ENCODE measurements at regions not wholly inside any gene's neighbourhood (a gene's known extent, or its start where the extent isn't known, plus 50 kb on each side); places are given as distances from the start of the nearest gene placed in this dataset.

- no peaks in the 10 kb centered on the region for H3K36me3 ChIP-seq
- intact Hi-C loops (cut with DNase I), result no loop called here
- H3K4me1 ChIP-seq, result no peaks in the 10 kb centered on the region
- TF ChIP-seq CTCF (IDR thresholded peaks at IDR 0.05), result no peak
- H3K4me3 ChIP-seq, result no peak overlapping the region
- DNase-seq (ENCODE audit: low spot score in 2 of 2), result no peak
- H3K27ac ChIP-seq, result no peak overlapping the region
- no peaks in the 10 kb centered on the region for H3K27me3 ChIP-seq
- no peaks in the 10 kb centered on the region for H3K9me3 ChIP-seq
Observed at GRCh38 chr17:56034197-56034635, 119.1 kb upstream of the ANKFN1 start.

DNA sequence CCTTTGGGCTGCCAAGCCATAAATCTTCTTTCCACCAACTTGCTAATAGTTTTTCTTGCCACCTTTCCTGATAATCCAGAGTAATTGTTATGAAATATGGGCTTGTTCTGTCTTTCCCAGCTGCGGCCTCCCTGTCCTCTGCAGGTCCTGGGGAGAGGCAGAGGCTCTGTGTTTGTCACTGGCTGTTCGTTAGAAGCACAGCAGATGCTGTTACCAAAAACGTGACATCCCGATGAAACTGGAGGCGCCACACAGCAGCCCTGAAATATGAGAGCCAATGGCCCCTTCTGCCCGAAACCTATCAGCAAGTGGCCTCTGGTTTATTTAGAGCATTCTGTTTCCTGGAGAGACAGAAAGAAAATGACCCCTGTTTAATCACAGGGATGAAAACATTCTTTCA lies 115.1 kb upstream of the ANKFN1 start:
- Histone ChIP-seq H3K4me3 (no peak overlapping the region), H3K4me1 (no peaks in the 10 kb centered on the region), H3K27me3 (no peaks in the 10 kb centered on the region), H3K9me3 (no peaks in the 10 kb centered on the region), H3K27ac (no peak overlapping the region), H3K36me3 (no peaks in the 10 kb centered on the region)
- intact Hi-C loops (cut with DNase I), result no loop called here
- no peak for TF ChIP-seq CTCF (IDR thresholded peaks at IDR 0.05)
- DNase-seq (ENCODE audit: low spot score in 2 of 2), result no peak

DNA sequence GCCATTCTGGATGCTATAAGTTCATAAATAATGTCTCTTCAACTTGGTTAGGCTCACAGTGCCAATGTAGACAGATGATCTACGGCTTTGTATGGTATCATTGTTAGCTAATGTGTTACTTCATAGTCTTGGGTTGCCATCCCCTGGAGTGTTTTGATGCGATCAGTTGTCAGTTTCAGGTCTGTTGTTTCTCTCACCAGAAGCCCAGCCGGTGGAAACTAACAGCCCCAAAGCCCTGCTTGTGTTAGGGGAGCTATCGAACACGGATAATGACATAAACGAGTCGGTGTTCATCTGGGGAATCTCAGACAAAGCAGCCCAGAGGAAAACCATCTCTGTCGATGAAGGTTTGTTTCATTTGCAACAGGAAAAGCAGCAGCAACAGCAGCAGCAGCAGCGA lies 107.4 kb upstream of the ANKFN1 start:
- Histone ChIP-seq H3K9me3 (no peaks in the 10 kb centered on the region), H3K4me3 (no peak overlapping the region), H3K4me1 (no peaks in the 10 kb centered on the region), H3K36me3 (no peaks in the 10 kb centered on the region), H3K27me3 (no peaks in the 10 kb centered on the region), H3K27ac (no peak overlapping the region)
- no peak for DNase-seq (ENCODE audit: low spot score in 2 of 2)
- TF ChIP-seq CTCF (IDR thresholded peaks at IDR 0.05), result no peak
- intact Hi-C loops (cut with DNase I), result no loop called here

GRCh38 chr17:56047331-56047730 lies 105.9 kb upstream of the ANKFN1 start:
- no peak overlapping the region for H3K27ac ChIP-seq
- H3K4me3 ChIP-seq, result no peak overlapping the region
- intact Hi-C loops (cut with DNase I), result no loop called here
- DNase-seq (ENCODE audit: low spot score in 2 of 2), result no peak
- H3K4me1 ChIP-seq, result no peaks in the 10 kb centered on the region
- no peak for TF ChIP-seq CTCF (IDR thresholded peaks at IDR 0.05)
- no peaks in the 10 kb centered on the region for H3K27me3 ChIP-seq
- no peaks in the 10 kb centered on the region for H3K9me3 ChIP-seq
- no peaks in the 10 kb centered on the region for H3K36me3 ChIP-seq

DNA sequence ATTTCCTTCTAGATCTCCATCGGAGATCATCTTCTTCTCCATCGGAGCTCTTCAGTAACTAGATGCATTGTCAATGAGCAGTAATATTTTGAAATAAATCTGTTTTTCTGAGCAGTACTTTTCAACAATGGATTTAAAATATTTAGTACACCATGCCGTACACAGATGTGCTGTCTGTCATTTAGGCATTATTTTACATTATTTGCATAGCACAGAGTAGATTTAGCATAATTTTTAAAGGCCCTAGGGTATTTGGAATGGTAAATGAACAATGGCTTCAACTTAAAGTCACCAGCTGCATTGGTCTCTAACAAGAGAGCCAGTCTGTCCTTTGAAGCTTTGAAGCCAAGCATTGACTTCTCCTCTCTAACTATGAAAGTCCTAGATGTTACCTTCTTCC lies 95.4 kb upstream of the ANKFN1 start:
- no peak for DNase-seq (ENCODE audit: low spot score in 2 of 2)
- Histone ChIP-seq H3K36me3 (no peaks in the 10 kb centered on the region), H3K4me1 (no peaks in the 10 kb centered on the region), H3K9me3 (peaks cover 0 to under 1% of the 10 kb centered on the region in 2 donors), H3K4me3 (no peak overlapping the region), H3K27ac (no peak overlapping the region), H3K27me3 (no peaks in the 10 kb centered on the region)
- intact Hi-C loops (cut with DNase I), result no loop called here
- TF ChIP-seq CTCF (IDR thresholded peaks at IDR 0.05), result no peak

GRCh38 chr17:56064506-56064905 lies 88.8 kb upstream of the ANKFN1 start:
- Histone ChIP-seq H3K9me3 (peaks cover 0 to 5% of the 10 kb centered on the region in 2 donors), H3K27ac (no peak overlapping the region), H3K27me3 (no peaks in the 10 kb centered on the region), H3K4me3 (no peak overlapping the region), H3K4me1 (no peaks in the 10 kb centered on the region), H3K36me3 (no peaks in the 10 kb centered on the region)
- no peak for TF ChIP-seq CTCF (IDR thresholded peaks at IDR 0.05)
- intact Hi-C loops (cut with DNase I), result no loop called here
- no peak for DNase-seq (ENCODE audit: low spot score in 2 of 2)

Measured in ascending aorta (tissue), 2 donors.